GM12891 (cell line): ENCODE measurements at regions not wholly inside any gene's neighbourhood (a gene's known extent, or its start where the extent isn't known, plus 50 kb on each side); places are given as distances from the start of the nearest gene placed in this dataset.

Source experiments
- DNase-seq: peaks from one replicate; pipeline ENCODE4 v3.0.0; 2011; ENCODE audit warnings: low spot score; ENCODE audit not compliant: insufficient read length
- FAIRE-seq: peaks from 2 replicates; lab custom pipeline; 2011; peaks lifted over from hg19 to GRCh38; lab: Jason Lieb, UNC
- PAX5 ChIP-seq: IDR thresholded peaks from 2 replicates; pipeline ENCODE4 v1.6.1; 2011; ENCODE audit warnings: low read length, moderate library complexity, mild to moderate bottlenecking; ENCODE audit not compliant: insufficient read depth, severe bottlenecking
- POLR2A ChIP-seq: IDR thresholded peaks from 2 replicates; pipeline ENCODE4 v1.6.1; 2011; ENCODE audit warnings: low read depth, low read length, control low read depth
- POLR2AphosphoS5 ChIP-seq: IDR thresholded peaks from 2 replicates; pipeline ENCODE4 v1.6.1; 2011; ENCODE audit warnings: low read depth, low read length, control low read depth
- POU2F2 ChIP-seq: IDR thresholded peaks from 2 replicates; pipeline ENCODE4 v1.6.1; 2011; ENCODE audit warnings: low read depth, mild to moderate bottlenecking, control low read depth, low read length, moderate library complexity
- SPI1 ChIP-seq: IDR thresholded peaks from 2 replicates; pipeline ENCODE4 v1.6.1; 2011; ENCODE audit warnings: low read depth, low read length, control low read depth
- TAF1 ChIP-seq: IDR thresholded peaks from 2 replicates; pipeline ENCODE4 v1.6.1; 2011; ENCODE audit warnings: low read depth, low read length, control low read depth

DNA sequence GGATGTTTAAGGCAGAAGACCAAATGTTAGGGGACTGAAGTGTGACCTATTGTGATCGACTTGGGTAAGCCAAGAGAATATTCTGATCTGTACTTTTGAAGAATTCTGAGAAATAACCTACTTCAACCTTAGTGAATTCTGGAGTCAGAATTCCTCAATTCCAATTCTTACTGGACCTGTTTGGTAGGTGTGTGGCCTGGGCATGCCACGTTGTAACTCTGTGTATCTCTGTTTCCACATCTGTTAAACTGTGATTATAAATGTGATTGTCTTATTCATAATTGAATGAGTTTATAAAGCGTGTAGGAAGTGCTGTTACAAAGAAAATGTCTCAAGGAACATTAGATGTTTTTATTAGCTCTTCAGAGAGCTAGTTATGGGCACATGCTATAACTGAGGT lies 64.5 kb downstream of the TUSC1 start:
- DNase-seq: no peak
- no peak for TF ChIP-seq PAX5
- no peak for FAIRE-seq

DNA sequence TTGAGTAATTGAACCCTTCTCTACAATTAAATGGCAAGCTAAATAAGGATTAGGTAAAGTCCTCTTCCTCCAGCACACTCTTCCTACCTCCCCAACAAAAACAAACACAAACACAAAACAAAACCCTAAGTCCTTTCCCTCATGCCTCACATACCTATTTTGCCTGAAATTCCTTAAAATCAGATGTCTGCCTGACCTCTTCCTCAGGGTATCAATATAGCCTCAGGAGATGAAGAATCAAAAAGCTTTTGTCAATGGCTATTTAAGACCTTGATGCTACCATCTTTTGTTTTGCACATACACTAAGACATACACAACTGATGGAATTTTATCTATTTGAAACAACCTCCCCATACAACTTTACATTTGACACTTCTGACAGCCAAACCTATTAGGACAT lies 75.1 kb downstream of the TUSC1 start:
- FAIRE-seq (no peak), DNase-seq (no peak)
- TF ChIP-seq PAX5: no peak
- TF ChIP-seq POU2F2: no peak
- TF ChIP-seq SPI1: no peak

DNA sequence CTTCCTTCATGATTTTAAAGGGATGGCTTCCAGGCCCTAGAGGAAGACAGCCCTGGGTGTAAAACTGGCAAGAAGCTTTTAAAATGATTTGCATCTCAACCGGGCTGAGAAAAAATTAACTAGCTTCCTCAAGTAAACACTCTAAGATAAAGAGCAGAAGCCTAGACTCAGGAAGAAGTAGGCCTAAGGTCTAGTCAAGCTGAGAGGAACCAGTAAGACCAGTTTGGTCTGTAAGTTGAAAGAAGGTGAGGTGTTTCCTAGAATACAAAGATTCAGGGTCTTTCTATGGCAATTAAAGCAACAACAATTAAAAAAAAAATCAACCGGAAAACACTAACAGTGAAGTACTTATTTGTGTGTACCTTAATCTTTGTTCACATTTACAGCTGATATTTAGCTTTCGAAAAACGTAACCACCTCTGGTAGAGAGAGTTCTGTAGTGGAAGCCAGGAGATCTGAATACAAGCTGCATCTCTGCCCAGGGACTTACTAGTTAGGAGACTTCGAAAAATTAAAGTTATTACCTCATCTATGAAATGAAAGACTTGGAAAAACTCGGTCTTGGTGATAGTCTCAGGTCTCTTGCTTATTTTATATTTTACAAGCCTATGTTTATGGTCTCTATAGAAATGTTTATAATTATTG lies 75.7 kb downstream of the TUSC1 start:
- TF ChIP-seq POU2F2 (no peak), POLR2AphosphoS5 (no peak), PAX5 (no peak)
- FAIRE-seq: no peak
- no peak for DNase-seq

DNA sequence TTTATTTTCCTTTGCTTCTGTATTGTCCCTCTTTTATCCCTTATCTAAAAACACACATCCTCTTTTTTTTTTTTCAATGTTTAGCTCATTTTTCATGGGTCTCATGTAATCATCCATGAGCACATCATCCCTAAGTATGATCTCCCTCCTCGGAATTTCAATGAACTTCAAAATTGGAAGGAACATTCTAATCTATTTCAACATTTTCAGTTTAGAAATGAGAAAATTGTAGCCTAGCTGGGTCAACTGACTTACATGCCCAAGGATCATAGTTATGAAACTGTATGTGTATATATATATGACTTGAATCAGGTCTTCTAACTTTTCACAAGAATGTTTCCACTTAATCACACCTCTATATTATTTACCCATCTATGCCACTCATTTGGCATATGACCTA lies 77.7 kb downstream of the TUSC1 start:
- TF ChIP-seq TAF1: no peak
- TF ChIP-seq SPI1: no peak
- no peak for TF ChIP-seq POLR2A
- no peak for TF ChIP-seq PAX5
- no peak for TF ChIP-seq POU2F2
- no peak for TF ChIP-seq POLR2AphosphoS5
- no peak for FAIRE-seq

DNA sequence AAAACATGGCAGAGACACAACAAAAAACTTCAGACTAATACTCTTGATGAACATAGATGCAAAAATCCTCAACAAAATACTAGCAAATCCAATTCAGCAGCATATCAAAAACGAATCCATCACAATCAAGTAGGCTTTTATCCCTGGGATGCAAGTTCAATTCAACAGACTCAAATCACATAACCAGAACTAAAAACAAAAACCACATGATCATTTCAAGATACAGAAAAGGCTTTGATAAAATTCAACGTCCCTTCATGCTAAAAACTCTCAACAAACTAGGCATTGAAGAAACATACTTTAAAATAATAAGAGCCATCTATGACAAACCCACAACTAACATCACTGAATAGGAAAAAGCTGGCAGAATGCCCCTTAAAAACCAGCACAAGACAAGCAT lies 93.6 kb downstream of the TUSC1 start:
- TF ChIP-seq POLR2AphosphoS5 (no peak), SPI1 (no peak), TAF1 (no peak), PAX5 (no peak), POU2F2 (no peak), POLR2A (no peak)
- FAIRE-seq (no peak), DNase-seq (no peak)

More for the DNA sequence above, 77.7 kb downstream of the TUSC1 start:
- DNase-seq: no peak

DNA sequence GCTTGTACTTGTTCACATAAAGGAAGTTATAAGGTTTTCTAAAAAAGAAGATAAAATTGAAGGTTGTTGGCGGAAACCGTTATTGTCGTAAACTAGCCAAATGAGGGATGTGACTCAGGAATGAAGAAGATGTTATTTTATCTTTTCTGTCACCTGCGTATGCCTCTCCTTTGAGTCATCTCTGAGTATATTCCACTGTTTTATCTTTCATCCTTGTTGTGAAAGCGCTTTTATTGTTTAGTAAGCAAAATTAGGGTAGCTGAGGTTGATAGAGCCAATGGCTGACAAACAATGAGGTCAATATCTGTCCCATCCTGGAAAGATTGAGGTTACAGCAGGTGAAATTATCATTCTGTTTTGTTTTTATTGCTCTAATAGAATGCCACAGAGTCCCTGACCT lies 105.0 kb downstream of the TUSC1 start:
- DNase-seq (no peak), FAIRE-seq (no peak)
- TF ChIP-seq SPI1: no peak

DNA sequence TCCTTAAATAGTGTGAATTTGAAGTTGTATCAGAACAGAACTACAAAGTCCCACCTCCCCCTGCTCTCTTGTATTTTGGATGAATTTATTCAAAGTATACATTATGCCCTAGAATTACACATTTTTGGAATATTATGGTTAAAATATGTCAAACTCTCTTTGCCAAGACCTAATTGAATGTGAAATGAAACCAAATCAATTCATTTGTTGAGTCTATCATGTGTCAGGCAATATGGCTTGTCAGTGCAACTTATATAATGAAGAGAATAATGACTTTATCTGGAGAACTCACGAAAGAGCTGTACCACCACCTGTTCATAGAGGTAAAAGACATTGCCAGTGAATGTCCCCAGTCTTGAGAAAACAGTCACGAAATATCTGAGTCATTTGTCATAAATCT lies 106.8 kb downstream of the TUSC1 start:
- DNase-seq (no peak), FAIRE-seq (no peak)
- no peak for TF ChIP-seq SPI1
- no peak for TF ChIP-seq POLR2A
- TF ChIP-seq TAF1: no peak
- TF ChIP-seq POU2F2: no peak
- no peak for TF ChIP-seq PAX5
- no peak for TF ChIP-seq POLR2AphosphoS5

DNA sequence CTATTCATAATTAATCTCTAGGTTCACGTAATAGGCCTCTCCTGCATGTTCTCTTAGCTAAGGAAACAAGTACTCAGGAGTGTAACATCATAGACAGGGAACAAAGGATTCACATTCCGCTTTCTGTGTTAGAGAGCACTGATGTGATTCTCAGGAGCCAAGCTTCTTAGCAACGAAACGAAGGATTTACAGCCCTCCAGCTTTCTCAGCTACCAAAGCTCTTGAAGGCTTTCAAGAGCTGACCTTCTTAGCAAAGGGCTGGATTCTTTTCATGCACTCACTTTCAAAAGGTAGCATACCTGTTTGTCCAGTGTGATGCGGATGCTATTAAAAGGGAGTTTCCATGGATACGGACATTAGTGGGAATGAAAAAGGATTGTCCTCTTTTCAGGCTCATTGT lies 107.4 kb downstream of the TUSC1 start:
- no peak for TF ChIP-seq POLR2A
- no peak for TF ChIP-seq POU2F2
- no peak for TF ChIP-seq PAX5
- no peak for TF ChIP-seq POLR2AphosphoS5
- no peak for TF ChIP-seq TAF1
- no peak for TF ChIP-seq SPI1
- FAIRE-seq (no peak), DNase-seq (no peak)

DNA sequence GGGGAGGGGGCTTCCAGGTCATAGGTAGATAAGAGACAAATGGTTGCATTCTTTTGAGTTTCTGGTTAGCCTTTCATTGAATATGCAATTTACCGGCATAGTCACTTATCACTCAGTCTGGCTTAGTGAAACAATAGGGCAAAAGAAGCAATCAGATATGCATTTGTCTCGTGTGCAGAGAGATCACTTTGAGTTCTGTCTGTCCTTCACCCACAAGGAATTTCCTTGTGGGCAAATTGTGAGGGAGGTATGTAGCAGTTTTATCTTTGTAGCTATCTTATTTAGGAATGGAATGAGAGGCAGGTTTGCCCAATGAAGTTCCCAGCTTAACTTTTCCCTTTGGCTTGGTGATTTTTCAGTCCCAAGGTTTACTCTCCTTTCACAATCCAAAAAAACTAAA lies 116.1 kb downstream of the TUSC1 start:
- no peak for DNase-seq
- no peak for FAIRE-seq
- TF ChIP-seq POLR2A (no peak), POLR2AphosphoS5 (no peak), SPI1 (no peak), TAF1 (no peak), POU2F2 (no peak), PAX5 (no peak)

DNA sequence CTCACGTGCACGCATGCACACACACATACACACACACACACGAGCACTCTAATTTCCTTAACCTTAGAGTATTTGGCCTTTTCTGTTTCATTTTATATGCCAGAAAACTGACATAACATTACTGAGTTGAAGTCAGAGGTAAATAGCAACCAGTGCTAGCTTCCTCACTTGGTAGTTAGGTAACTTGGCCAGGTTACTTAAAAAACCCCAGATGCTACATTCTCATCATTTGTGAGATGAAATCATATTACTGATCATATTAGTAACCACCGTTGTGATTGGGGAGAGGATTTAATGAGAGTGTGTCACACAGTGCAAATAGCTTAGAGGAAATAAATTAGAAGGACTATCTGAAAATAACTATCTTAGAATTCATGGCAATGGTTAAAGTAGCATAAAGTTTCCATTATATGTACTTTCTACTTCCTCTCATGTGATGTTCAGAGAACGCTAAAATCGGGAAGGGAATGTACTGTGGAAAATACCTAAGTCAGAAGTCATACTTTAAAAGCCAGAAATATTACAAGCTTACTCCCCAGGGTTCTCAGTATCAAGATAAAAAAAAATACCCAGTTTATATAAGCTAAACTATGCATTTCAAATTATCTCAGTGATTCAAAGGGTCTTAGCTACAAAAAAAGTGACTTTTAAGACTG lies 120.5 kb downstream of the TUSC1 start:
- DNase-seq: no peak
- no peak for FAIRE-seq
- no peak for TF ChIP-seq TAF1
- TF ChIP-seq POU2F2: no peak
- no peak for TF ChIP-seq POLR2AphosphoS5
- TF ChIP-seq POLR2A: no peak
- no peak for TF ChIP-seq SPI1
- TF ChIP-seq PAX5: no peak
